ENCODE measurements at regions not wholly inside any gene's neighbourhood (a gene's known extent, or its start where the extent isn't known, plus 50 kb on each side); places are given as distances from the start of the nearest gene placed in this dataset.

GRCh38 chr2:190799999-190800398 is 80.6 kb upstream of the GLS start:
- Mint-ChIP-seq H3K36me3 (ENCODE audit: low read depth) (no peaks in the 10 kb centered on the region), H3K4me3 (no peak overlapping the region), H3K27me3 (no peaks in the 10 kb centered on the region), H3K4me1 (ENCODE audit: low read depth) (peaks cover under 1% of the 10 kb centered on the region), H3K9me3 (no peaks in the 10 kb centered on the region), H3K27ac (no peak overlapping the region)
- ATAC-seq: no peak
- DNase-seq: no peak
- POLR2A ChIA-PET: interaction anchor here (1.4 kb wide), 1 partner anchor 10 kb away, joined by 3 read pairs; no protein-coding TSS in a partner anchor
- CTCF ChIA-PET: no interaction called here
- intact Hi-C loops (cut with micrococcal nuclease): no loop called here
- no peak for TF ChIP-seq CTCF (IDR thresholded peaks at IDR 0.05)

GRCh38 chr2:190800528-190800927 is 80.1 kb upstream of the GLS start:
- no peaks in the 10 kb centered on the region for H3K36me3 Mint-ChIP-seq (ENCODE audit: low read depth)
- no peak for DNase-seq
- H3K27me3 Mint-ChIP-seq: no peaks in the 10 kb centered on the region
- CTCF ChIA-PET: interaction anchor here (0.7 to 2.9 kb wide), 4 partner anchors 19 to 456 kb away, joined by 3 to 19 read pairs (median 4); no protein-coding TSS in a partner anchor
- intact Hi-C loops (cut with micrococcal nuclease): no loop called here
- no peaks in the 10 kb centered on the region for H3K9me3 Mint-ChIP-seq
- POLR2A ChIA-PET: interaction anchor here (1.4 kb wide), 1 partner anchor 9 kb away, joined by 3 read pairs; no protein-coding TSS in a partner anchor
- H3K27ac Mint-ChIP-seq: no peak overlapping the region
- TF ChIP-seq CTCF (IDR thresholded peaks at IDR 0.05): no peak
- H3K4me3 Mint-ChIP-seq: no peak overlapping the region
- ATAC-seq: no peak
- no peaks in the 10 kb centered on the region for H3K4me1 Mint-ChIP-seq (ENCODE audit: low read depth)

- DNase-seq: no peak
- no peaks in the 10 kb centered on the region for H3K4me1 Mint-ChIP-seq (ENCODE audit: low read depth)
- no peak overlapping the region for H3K27ac Mint-ChIP-seq
- CTCF ChIA-PET: interaction anchor here (0.6 to 2.9 kb wide), 5 partner anchors 19 to 708 kb away, joined by 3 to 19 read pairs (median 3); no protein-coding TSS in a partner anchor
- no peaks in the 10 kb centered on the region for H3K27me3 Mint-ChIP-seq
- POLR2A ChIA-PET: no interaction called here
- H3K4me3 Mint-ChIP-seq: no peak overlapping the region
- no peak for ATAC-seq
- intact Hi-C loops (cut with micrococcal nuclease): no loop called here
- TF ChIP-seq CTCF (IDR thresholded peaks at IDR 0.05): no peak
- no peaks in the 10 kb centered on the region for H3K9me3 Mint-ChIP-seq
- H3K36me3 Mint-ChIP-seq (ENCODE audit: low read depth): no peaks in the 10 kb centered on the region
These were observed 78.5 kb upstream of the GLS start for GRCh38 chr2:190802129-190802528.

GRCh38 chr2:190802626-190803209 is 77.9 kb upstream of the GLS start:
- intact Hi-C loops (cut with micrococcal nuclease): no loop called here
- POLR2A ChIA-PET: no interaction called here
- CTCF ChIA-PET: interaction anchor here (2.9 kb wide), 1 partner anchor 22 kb away, joined by 19 read pairs; no protein-coding TSS in a partner anchor

More at GRCh38 chr2:190802626-190803209, 77.9 kb upstream of the GLS start:
- Mint-ChIP-seq H3K27ac (no peak overlapping the region), H3K36me3 (ENCODE audit: low read depth) (no peaks in the 10 kb centered on the region), H3K4me1 (ENCODE audit: low read depth) (peaks cover 5% of the 10 kb centered on the region), H3K4me3 (no peak overlapping the region), H3K27me3 (no peaks in the 10 kb centered on the region), H3K9me3 (no peaks in the 10 kb centered on the region)
- DNase-seq (no peak), ATAC-seq (no peak)
- TF ChIP-seq CTCF (IDR thresholded peaks at IDR 0.05): no peak
